B cell (primary cell): ENCODE measurements at regions not wholly inside any gene's neighbourhood (a gene's known extent, or its start where the extent isn't known, plus 50 kb on each side); places are given as distances from the start of the nearest gene placed in this dataset.

Experiments
- ATAC-seq: fragments of 200-7000 bp; cut with Tn5 transposase; one replicate; pipeline ENCODE4 v1.10.0; 2021; ENCODE audit warnings: low read depth, mild to moderate bottlenecking, moderate number of reproducible peaks, moderate library complexity
- CTCF ChIA-PET: fragments of 350-600 bp; sonication (Branson Sonifier 250); formaldehyde crosslinking; loops from one replicate; lab custom pipeline; 2021; ENCODE audit warnings: antibody characterized with exemption, inconsistent platforms; lab: Charles Lee
- POLR2A ChIA-PET: fragments of 350-600 bp; sonication (Branson Sonifier 250); formaldehyde crosslinking; loops from one replicate; lab custom pipeline; 2021; ENCODE audit warnings: antibody characterized with exemption; lab: Charles Lee
- DNase-seq: peaks from one replicate; pipeline ENCODE4 v3.0.0; 2013
- H2AFZ ChIP-seq: 2 replicates; pipeline ENCODE4 v1.6.1; 2012; ENCODE audit warnings: mild to moderate bottlenecking, low read depth, low read length; ENCODE audit not compliant: insufficient read depth, poor library complexity, severe bottlenecking
- H3K27ac ChIP-seq, 2 donors: 1 replicate in 1 of 2; 2 replicates in 1 of 2; pipeline ENCODE4 v1.5.1; 2012 to 2013; ENCODE audit warnings: low read length in 2 of 2, mild to moderate bottlenecking in 2 of 2, moderate library complexity in 1 of 2
- H3K27me3 ChIP-seq, 4 experiments: fragments of 200-600 bp in 1 of 4; sonication (generic) in 1 of 4; replicated peaks in 1 of 4; 1 replicate in 2 of 4; 2 replicates in 2 of 4; pipeline versions ENCODE4 v1.6.1 to v1.7.0; 2013 to 2016; ENCODE audit warnings: low read length in 3 of 4, mild to moderate bottlenecking in 2 of 4, mixed read lengths in 1 of 4, moderate library complexity in 1 of 4; ENCODE audit not compliant: insufficient read depth in 4 of 4, control insufficient read depth in 3 of 4; ENCODE audit errors: control extremely low read depth in 1 of 4
- H3K36me3 ChIP-seq, 2 experiments: replicated peaks in 1 of 2; 1 replicate in 1 of 2; 2 replicates in 1 of 2; pipeline versions ENCODE4 v1.6.1 to v1.7.1; 2013; ENCODE audit warnings: low read length in 1 of 2; ENCODE audit not compliant: insufficient read depth in 2 of 2, control insufficient read depth in 1 of 2; ENCODE audit errors: control extremely low read depth in 1 of 2, extremely low read depth in 1 of 2
- H3K4me1 ChIP-seq, 2 donors: fragments of 200-600 bp in 1 of 2; sonication (generic) in 1 of 2; 1 replicate in 1 of 2; 2 replicates in 1 of 2; pipeline versions ENCODE4 v1.5.1 to v1.6.1; 2013 to 2017; ENCODE audit warnings: low read length in 2 of 2; ENCODE audit not compliant: control insufficient read depth in 2 of 2, insufficient read depth in 2 of 2
- H3K4me2 ChIP-seq: replicated peaks from 2 replicates; pipeline ENCODE3; 2012; ENCODE audit warnings: mild to moderate bottlenecking, low read depth, low read length; ENCODE audit not compliant: poor library complexity, severe bottlenecking
- H3K4me3 ChIP-seq, 5 experiments: fragments of 200-600 bp in 1 of 5; sonication (generic) in 1 of 5; 1 replicate in 3 of 5; 2 replicates in 2 of 5; pipeline versions ENCODE4 v1.5.1 to v1.7.0; 2011 to 2016; ENCODE audit warnings: low read length in 4 of 5, mild to moderate bottlenecking in 4 of 5, low read depth in 2 of 5, control low read depth in 1 of 5, moderate library complexity in 1 of 5; ENCODE audit not compliant: insufficient read depth in 1 of 5; ENCODE audit errors: control extremely low read depth in 1 of 5, extremely low read depth in 1 of 5
- H3K79me2 ChIP-seq: fragments of 200-600 bp; sonication (generic); one replicate; pipeline ENCODE4 v1.6.0; 2016; ENCODE audit warnings: low read length; ENCODE audit not compliant: control insufficient read depth, insufficient read depth
- H3K9ac ChIP-seq: fragments of 200-600 bp; sonication (generic); 2 replicates; pipeline ENCODE4 v1.6.1; 2017; ENCODE audit warnings: mild to moderate bottlenecking, low read length, moderate library complexity
- H3K9me3 ChIP-seq, 3 donors: one replicate each; pipeline versions ENCODE4 v1.6.1 to v1.7.1; 2013; ENCODE audit warnings: low read length in 2 of 3; ENCODE audit not compliant: control insufficient read depth in 2 of 3, insufficient read depth in 1 of 3; ENCODE audit errors: control extremely low read depth in 1 of 3
- H4K20me1 ChIP-seq: 2 replicates; pipeline ENCODE4 v1.6.0; 2012; ENCODE audit warnings: mild to moderate bottlenecking, low read length; ENCODE audit not compliant: insufficient read depth, control insufficient read depth, poor library complexity, severe bottlenecking
- H3K27ac Mint-ChIP-seq: one replicate; pipeline ENCODE4 v1.8.0; 2021; ENCODE audit warnings: mixed read lengths
- H3K27me3 Mint-ChIP-seq: one replicate; pipeline ENCODE4 v1.8.0; 2021; ENCODE audit warnings: mixed read lengths
- H3K4me1 Mint-ChIP-seq: one replicate; pipeline ENCODE4 v1.8.0; 2021; ENCODE audit warnings: mixed read lengths
- H3K4me3 Mint-ChIP-seq: one replicate; pipeline ENCODE4 v1.8.0; 2021; ENCODE audit warnings: mixed read lengths
- H3K9me3 Mint-ChIP-seq: one replicate; pipeline ENCODE4 v1.8.0; 2022; ENCODE audit warnings: mixed read lengths; ENCODE audit not compliant: insufficient read depth
- CTCF ChIP-seq: fragments of 200-600 bp; IDR thresholded peaks from one replicate; pipeline ENCODE4 v1.8.0; 2022; ENCODE audit warnings: antibody characterized with exemption, mild to moderate bottlenecking
- EZH2 ChIP-seq: IDR thresholded peaks from 2 replicates; pipeline ENCODE4 v1.6.1; 2012; ENCODE audit warnings: borderline replicate concordance, low read depth, mild to moderate bottlenecking, moderate library complexity, low read length; ENCODE audit not compliant: insufficient read depth, poor library complexity, severe bottlenecking
- WGBS: methylation state at CpG from one replicate; pipeline ENCODE4 v1.1.5; 2013; ENCODE audit warnings: missing lambda C conversion rate; ENCODE audit not compliant: insufficient coverage; 5-methylcytosine and 5-hydroxymethylcytosine counted together
- intact Hi-C: fragments of 100-400 bp; cut with micrococcal nuclease; formaldehyde crosslinking; loops from one replicate; pipeline ENCODE4 v1.10.0; 2022

DNA sequence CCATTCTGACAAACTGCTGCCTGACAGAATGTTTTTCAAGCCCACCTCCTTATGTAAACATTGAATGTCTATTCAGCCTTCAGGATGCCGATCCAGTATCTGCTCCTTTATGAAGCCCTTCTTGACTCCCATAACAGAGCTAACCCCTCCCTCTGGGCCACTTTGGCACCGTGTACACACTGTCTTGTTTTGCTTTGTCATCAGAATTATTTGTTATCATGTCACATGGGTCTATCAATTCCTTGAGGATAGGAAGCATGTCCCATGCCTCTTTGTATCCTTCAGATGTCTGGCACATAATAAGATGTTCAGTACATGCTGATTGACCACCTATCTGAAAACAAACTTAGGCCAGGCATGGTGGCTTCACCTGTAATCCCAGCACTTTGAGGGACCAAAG is 92.3 kb downstream of the PRLHR start:
- no peaks in the 10 kb centered on the region for H3K9me3 ChIP-seq
- no peak overlapping the region for H3K4me2 ChIP-seq
- Mint-ChIP-seq H3K27me3 (peaks cover 14% of the 10 kb centered on the region), H3K9me3 (no peaks in the 10 kb centered on the region), H3K27ac (no peak overlapping the region), H3K4me1 (no peaks in the 10 kb centered on the region), H3K4me3 (no peak overlapping the region)
- intact Hi-C loops = no loop called here
- H3K27ac ChIP-seq = no peak overlapping the region
- CTCF ChIA-PET = no interaction called here
- H3K27me3 ChIP-seq = peaks cover 0 to 3% (median 0%) of the 10 kb centered on the region in 4 experiments
- WGBS = 94% methylated on average over 2 of the region's 2 CpGs
- H3K36me3 ChIP-seq = no peaks in the 10 kb centered on the region
- no peak overlapping the region for H2AFZ ChIP-seq
- DNase-seq = no peak
- H3K4me1 ChIP-seq = no peaks in the 10 kb centered on the region
- no peaks in the 10 kb centered on the region for H4K20me1 ChIP-seq
- no peak for ATAC-seq
- H3K4me3 ChIP-seq = no peak overlapping the region
- POLR2A ChIA-PET = no interaction called here
- no peak overlapping the region for H3K9ac ChIP-seq
- no peaks in the 10 kb centered on the region for H3K79me2 ChIP-seq
- TF ChIP-seq CTCF (no peak), EZH2 (no peak)

DNA sequence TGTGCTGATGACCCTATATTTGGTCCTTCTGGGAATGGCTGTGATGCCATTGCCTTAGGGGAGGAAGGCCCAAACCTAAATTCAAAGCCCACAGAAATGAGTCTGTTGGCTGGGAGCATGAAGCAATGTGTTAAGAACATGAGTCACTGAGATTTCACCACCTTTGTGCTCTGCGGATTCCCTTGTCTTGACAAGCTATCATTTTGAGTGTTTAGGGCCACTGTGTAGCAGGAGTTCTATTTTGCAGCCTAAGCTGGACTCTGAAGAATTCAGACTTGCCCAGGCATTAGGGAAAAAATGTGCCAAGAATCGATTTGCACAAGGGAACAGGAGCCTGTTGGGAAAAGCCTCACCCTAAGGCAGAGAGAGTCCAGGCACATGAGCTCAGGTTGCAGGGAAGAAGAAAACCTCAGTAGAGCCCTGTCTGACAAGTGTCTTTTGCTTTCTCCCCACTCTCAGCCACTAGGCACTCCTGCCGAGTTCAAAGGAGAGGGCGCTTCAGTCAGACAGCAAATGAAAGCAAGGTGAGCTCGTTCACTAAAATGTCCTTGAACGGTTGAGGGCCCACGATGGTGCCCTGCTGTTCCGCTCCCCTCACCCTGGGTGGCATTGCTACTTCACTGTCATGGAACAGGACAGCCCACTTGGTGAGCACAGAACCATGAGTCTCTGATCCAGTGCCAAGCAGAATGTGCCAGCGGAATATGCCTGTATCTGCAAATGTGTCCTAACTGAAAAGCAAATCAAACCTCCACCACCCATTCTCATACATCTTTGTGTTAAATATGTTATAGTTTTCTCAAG is 93.6 kb downstream of the PRLHR start:
- no peak overlapping the region for H3K27ac Mint-ChIP-seq
- H3K9me3 ChIP-seq = no peaks in the 10 kb centered on the region
- H3K4me3 ChIP-seq = no peak overlapping the region
- 82% methylated on average over 8 of the region's 9 CpGs for WGBS
- no peak for DNase-seq
- ATAC-seq = no peak
- peaks cover 0 to 5% (median 0%) of the 10 kb centered on the region in 4 experiments for H3K27me3 ChIP-seq
- H3K4me3 Mint-ChIP-seq = no peak overlapping the region
- no peak overlapping the region for H2AFZ ChIP-seq
- no peaks in the 10 kb centered on the region for H3K4me1 Mint-ChIP-seq
- H3K36me3 ChIP-seq = no peaks in the 10 kb centered on the region
- H4K20me1 ChIP-seq = no peaks in the 10 kb centered on the region
- no peaks in the 10 kb centered on the region for H3K9me3 Mint-ChIP-seq
- H3K79me2 ChIP-seq = no peaks in the 10 kb centered on the region
- ChIA-PET POLR2A (no interaction called here), CTCF (no interaction called here)
- peaks cover 18% of the 10 kb centered on the region for H3K27me3 Mint-ChIP-seq
- intact Hi-C loops = no loop called here
- no peak overlapping the region for H3K4me2 ChIP-seq
- TF ChIP-seq EZH2 (no peak), CTCF (no peak)
- H3K27ac ChIP-seq = no peak overlapping the region
- no peaks in the 10 kb centered on the region for H3K4me1 ChIP-seq
- H3K9ac ChIP-seq = no peak overlapping the region
